HCT116 (cell line): ENCODE measurements at regions not wholly inside any gene's neighbourhood (a gene's known extent, or its start where the extent isn't known, plus 50 kb on each side); places are given as distances from the start of the nearest gene placed in this dataset.

Experiments
- ATAC-seq: fragments of 200-7000 bp; cut with Tn5 transposase; 2 replicates; pipeline ENCODE4 v1.9.1; 2020; ENCODE audit warnings: mild to moderate bottlenecking, moderate library complexity
- BruUV-seq: library from RNA; stranded (reverse); fragments of 400-500 nt; replicated peaks from 2 replicates; lab custom pipeline; 2021; lab: Mats Ljungman, UMichigan
- CTCF ChIA-PET: fragments of 300-600 bp; sonication (Branson Sonifier 250); formaldehyde crosslinking; loops from one replicate; lab custom pipeline; 2021; ENCODE audit warnings: antibody characterized with exemption; lab: Charles Lee
- POLR2A ChIA-PET: fragments of 300-600, 350-600 bp; sonication (Branson Sonifier 250); formaldehyde crosslinking; loops from one replicate; lab custom pipeline; 2021; ENCODE audit warnings: antibody characterized with exemption; lab: Charles Lee
- RAD21 ChIA-PET, 2 experiments: fragments of 300-600 bp; sonication (Branson Sonifier 250); formaldehyde crosslinking; loops; one replicate each; lab custom pipeline; 2023; ENCODE audit warnings: low total read pairs in 2 of 2; ENCODE audit not compliant: uncharacterized antibody in 2 of 2, unreplicated experiment in 2 of 2, low non-redundant PET in 1 of 2; lab: Charles Lee
- DNase-seq: peaks from one replicate; pipeline ENCODE4 v3.0.0-alpha.2; 2010; ENCODE audit warnings: low read depth, low spot score
- H2AFZ ChIP-seq: fragments of 200-600 bp; shearing (Covaris generic), sonication (generic); 2 replicates; pipeline ENCODE4 v1.6.1; 2017; ENCODE audit warnings: low read depth, mixed run types, mixed read lengths, antibody characterized with exemption, low read length; ENCODE audit not compliant: poor library complexity, severe bottlenecking
- H3K27ac ChIP-seq: 2 replicates; pipeline ENCODE4 v1.5.1; 2012; ENCODE audit warnings: low read depth, low read length
- H3K27me3 ChIP-seq: fragments of 200-600 bp; sonication (generic); 2 replicates; pipeline ENCODE4 v1.6.1; 2016; ENCODE audit warnings: mixed run types, low read length, mixed read lengths; ENCODE audit not compliant: insufficient read depth
- H3K36me3 ChIP-seq, 2 experiments: fragments of 200-500 bp in 1 of 2; fragments of 200-600 bp in 1 of 2; sonication (Bioruptor generic) in 1 of 2; sonication (generic) in 1 of 2; 2 replicates each; pipeline versions ENCODE4 v1.5.1 to v1.6.1; 2014 to 2016; ENCODE audit warnings: low read length in 2 of 2, inconsistent platforms in 1 of 2, mixed read lengths in 1 of 2, mixed run types in 1 of 2; ENCODE audit not compliant: insufficient read depth in 2 of 2, control insufficient read depth in 1 of 2
- H3K4me1 ChIP-seq, 2 experiments: fragments of 200-600 bp in 1 of 2; sonication (generic) in 1 of 2; 2 replicates each; pipeline versions ENCODE4 v1.5.1 to v1.6.1; 2012 to 2017; ENCODE audit warnings: low read length in 2 of 2, inconsistent platforms in 1 of 2, mild to moderate bottlenecking in 1 of 2, mixed read lengths in 1 of 2, mixed run types in 1 of 2, moderate library complexity in 1 of 2; ENCODE audit not compliant: insufficient read depth in 2 of 2, control insufficient read depth in 1 of 2
- H3K4me2 ChIP-seq: fragments of 200-600 bp; sonication (generic); 2 replicates; pipeline ENCODE4 v1.6.1; 2017; ENCODE audit warnings: mixed run types, low read length, mixed read lengths
- H3K4me3 ChIP-seq, 2 experiments: fragments of 200-600 bp in 1 of 2; sonication (generic) in 1 of 2; replicated peaks in 1 of 2; 2 replicates each; pipeline ENCODE4 v1.5.1; 2011 to 2016; ENCODE audit warnings: low read length in 2 of 2, control low read depth in 1 of 2, low read depth in 1 of 2, mild to moderate bottlenecking in 1 of 2, mixed read lengths in 1 of 2, mixed run types in 1 of 2
- H3K79me2 ChIP-seq: fragments of 200-600 bp; sonication (generic); 2 replicates; pipeline ENCODE4 v1.6.1; 2017; ENCODE audit warnings: mild to moderate bottlenecking, mixed run types, low read length, moderate library complexity, mixed read lengths; ENCODE audit not compliant: insufficient read depth
- H3K9ac ChIP-seq: fragments of 200-600 bp; sonication (generic); 2 replicates; pipeline ENCODE4 v1.6.1; 2016; ENCODE audit warnings: low read length, mixed read lengths
- H3K9me2 ChIP-seq: fragments of 200-600 bp; sonication (generic), shearing (Covaris generic); 2 replicates; pipeline ENCODE4 v1.6.1; 2017; ENCODE audit warnings: mixed run types, mild to moderate bottlenecking, moderate library complexity; ENCODE audit not compliant: insufficient read depth
- H3K9me3 ChIP-seq, 2 experiments: fragments of 200-500 bp in 1 of 2; fragments of 200-600 bp in 1 of 2; sonication (Bioruptor generic) in 1 of 2; sonication (generic) in 1 of 2; 2 replicates each; pipeline ENCODE4 v1.6.1; 2014 to 2017; ENCODE audit warnings: low read length in 2 of 2, mixed read lengths in 2 of 2, inconsistent platforms in 1 of 2, low read depth in 1 of 2, mild to moderate bottlenecking in 1 of 2, mixed run types in 1 of 2, moderate library complexity in 1 of 2; ENCODE audit not compliant: control insufficient read depth in 1 of 2, insufficient read depth in 1 of 2
- H4K20me1 ChIP-seq: fragments of 200-600 bp; sonication (generic), shearing (Covaris generic); 2 replicates; pipeline ENCODE4 v1.6.1; 2017; ENCODE audit warnings: mixed run types, mild to moderate bottlenecking, moderate library complexity; ENCODE audit not compliant: insufficient read depth
- CBX3 ChIP-seq: IDR thresholded peaks from 2 replicates; pipeline ENCODE4 v1.6.1; 2012; ENCODE audit warnings: low read depth
- CEBPB ChIP-seq: IDR thresholded peaks from 2 replicates; pipeline ENCODE4 v1.6.1; 2012; ENCODE audit warnings: low read depth
- EGR1 ChIP-seq: IDR thresholded peaks from 2 replicates; pipeline ENCODE4 v1.6.1; 2012; ENCODE audit warnings: low read depth
- FOSL1 ChIP-seq: IDR thresholded peaks from 2 replicates; pipeline ENCODE4 v1.6.1; 2012; ENCODE audit warnings: low read depth
- JUND ChIP-seq: IDR thresholded peaks from 2 replicates; pipeline ENCODE4 v1.6.1; 2012
- POLR2A ChIP-seq: IDR thresholded peaks from 2 replicates; pipeline ENCODE4 v1.7.0; 2011; ENCODE audit warnings: borderline replicate concordance; ENCODE audit not compliant: insufficient read depth, insufficient read length; ENCODE audit errors: extremely low read depth
- RAD21 ChIP-seq: IDR thresholded peaks from 2 replicates; pipeline ENCODE4 v1.6.1; 2012; ENCODE audit warnings: low read depth, mild to moderate bottlenecking
- SIN3A ChIP-seq: IDR thresholded peaks from 2 replicates; pipeline ENCODE4 v1.6.1; 2012; ENCODE audit warnings: low read depth
- SP1 ChIP-seq: IDR thresholded peaks from 2 replicates; pipeline ENCODE4 v1.6.1; 2012; ENCODE audit warnings: low read depth
- SRF ChIP-seq: IDR thresholded peaks from 2 replicates; pipeline ENCODE4 v1.6.1; 2012; ENCODE audit warnings: low read depth
- TCF7L2 ChIP-seq: IDR thresholded peaks from 2 replicates; pipeline ENCODE4 v1.7.0; 2011; ENCODE audit warnings: borderline replicate concordance, inconsistent platforms; ENCODE audit not compliant: insufficient read depth, insufficient read length; ENCODE audit errors: extremely low read depth
- YY1 ChIP-seq: IDR thresholded peaks from 2 replicates; pipeline ENCODE4 v1.6.1; 2011; ENCODE audit warnings: low read length, low read depth, moderate library complexity, mild to moderate bottlenecking; ENCODE audit not compliant: insufficient replicate concordance; ENCODE audit errors: extremely low read depth
- ZFX ChIP-seq: fragments of 450-650 bp; IDR thresholded peaks from 2 replicates; pipeline ENCODE4 v1.6.1; 2017
- ZNF274 ChIP-seq: fragments of 200-500 bp; sonication (Bioruptor generic); IDR thresholded peaks from 2 replicates; pipeline ENCODE4 v1.6.1; 2014; ENCODE audit warnings: mild to moderate bottlenecking, low read depth, low read length, inconsistent platforms
- intact Hi-C: fragments of 100-400 bp; cut with micrococcal nuclease; formaldehyde crosslinking; loops from 2 replicates; pipeline ENCODE4 v1.10.0; 2022
- TF ChIP-seq, protein P1 (sequence below): IDR thresholded peaks from 2 replicates; pipeline ENCODE4 v1.6.1; 2012
- TF ChIP-seq, protein P2 (sequence below): IDR thresholded peaks from 2 replicates; pipeline ENCODE4 v1.6.1; 2011; ENCODE audit warnings: mild to moderate bottlenecking, low read length, moderate library complexity; ENCODE audit not compliant: insufficient replicate concordance; ENCODE audit errors: extremely low read depth
- TF ChIP-seq, protein P3 (sequence below): IDR thresholded peaks from 2 replicates; pipeline ENCODE4 v1.6.1; 2012; ENCODE audit warnings: low read depth

DNA sequence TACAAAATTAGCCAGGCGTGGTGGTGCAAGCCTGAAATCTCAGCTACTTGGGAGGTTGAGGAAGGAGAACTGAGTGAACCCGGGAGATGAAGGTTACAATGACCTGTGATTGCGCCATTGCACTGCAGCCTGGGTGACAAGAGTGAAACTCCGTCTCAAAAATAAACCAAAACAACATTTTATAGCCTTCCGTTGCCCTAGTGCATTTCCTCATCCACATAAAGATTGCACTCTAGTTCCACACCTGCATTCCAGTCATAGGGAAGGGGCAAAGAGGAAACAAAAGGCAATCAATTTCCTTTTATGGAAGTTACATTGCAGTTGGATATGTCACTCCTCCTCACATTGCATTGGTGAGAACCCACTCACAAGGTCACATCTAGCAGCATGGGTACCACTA lies 182.7 kb upstream of the ARG1 start:
- BruUV-seq: no TSS peak
- intact Hi-C loops: no loop called here
- H3K27ac ChIP-seq: no peak overlapping the region
- no peak overlapping the region for H3K4me3 ChIP-seq
- no peaks in the 10 kb centered on the region for H3K4me1 ChIP-seq
- no peaks in the 10 kb centered on the region for H3K79me2 ChIP-seq
- H2AFZ ChIP-seq: no peak overlapping the region
- no peaks in the 10 kb centered on the region for H4K20me1 ChIP-seq
- H3K9me2 ChIP-seq: no peaks in the 10 kb centered on the region
- H3K9ac ChIP-seq: no peak overlapping the region
- POLR2A ChIA-PET: no interaction called here
- RAD21 ChIA-PET: no interaction called here
- DNase-seq: no peak
- H3K4me2 ChIP-seq: no peak overlapping the region
- no peak for ATAC-seq
- CTCF ChIA-PET: no interaction called here
- H3K36me3 ChIP-seq: no peaks in the 10 kb centered on the region
- no peaks in the 10 kb centered on the region for H3K9me3 ChIP-seq
- H3K27me3 ChIP-seq: no peaks in the 10 kb centered on the region
- TF ChIP-seq SRF (no peak), ZNF274 (no peak), POLR2A (no peak), SIN3A (no peak)
- TF ChIP-seq, protein P1, sequence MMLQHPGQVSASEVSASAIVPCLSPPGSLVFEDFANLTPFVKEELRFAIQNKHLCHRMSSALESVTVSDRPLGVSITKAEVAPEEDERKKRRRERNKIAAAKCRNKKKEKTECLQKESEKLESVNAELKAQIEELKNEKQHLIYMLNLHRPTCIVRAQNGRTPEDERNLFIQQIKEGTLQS: no peak
- TF ChIP-seq, all 23 proteins: peak for 0

DNA sequence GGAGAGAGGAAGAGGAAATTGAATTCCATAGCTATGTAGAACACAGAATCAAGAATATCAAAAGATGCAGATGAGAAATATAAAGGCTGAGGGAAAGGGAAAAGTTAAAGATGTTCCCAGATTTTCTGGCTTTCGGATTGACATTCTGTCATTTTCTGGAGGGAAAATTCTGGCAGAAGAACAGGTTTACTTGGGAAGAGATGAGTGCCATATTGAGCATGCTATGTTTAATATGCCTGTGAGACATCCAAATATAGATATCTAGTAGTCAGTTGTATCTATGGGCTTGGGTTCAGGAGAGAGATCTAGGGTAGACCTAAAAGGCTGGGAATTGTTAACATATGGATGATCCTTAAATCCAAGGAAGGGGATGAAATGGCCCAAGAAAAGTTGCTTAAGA lies 181.9 kb upstream of the ARG1 start:
- no peak overlapping the region for H3K4me2 ChIP-seq
- TF ChIP-seq YY1 (no peak), FOSL1 (no peak), SP1 (no peak), JUND (no peak), SIN3A (no peak), CBX3 (no peak), TCF7L2 (no peak), RAD21 (no peak), ZFX (no peak), CEBPB (no peak), EGR1 (no peak)
- TF ChIP-seq, protein P2, sequence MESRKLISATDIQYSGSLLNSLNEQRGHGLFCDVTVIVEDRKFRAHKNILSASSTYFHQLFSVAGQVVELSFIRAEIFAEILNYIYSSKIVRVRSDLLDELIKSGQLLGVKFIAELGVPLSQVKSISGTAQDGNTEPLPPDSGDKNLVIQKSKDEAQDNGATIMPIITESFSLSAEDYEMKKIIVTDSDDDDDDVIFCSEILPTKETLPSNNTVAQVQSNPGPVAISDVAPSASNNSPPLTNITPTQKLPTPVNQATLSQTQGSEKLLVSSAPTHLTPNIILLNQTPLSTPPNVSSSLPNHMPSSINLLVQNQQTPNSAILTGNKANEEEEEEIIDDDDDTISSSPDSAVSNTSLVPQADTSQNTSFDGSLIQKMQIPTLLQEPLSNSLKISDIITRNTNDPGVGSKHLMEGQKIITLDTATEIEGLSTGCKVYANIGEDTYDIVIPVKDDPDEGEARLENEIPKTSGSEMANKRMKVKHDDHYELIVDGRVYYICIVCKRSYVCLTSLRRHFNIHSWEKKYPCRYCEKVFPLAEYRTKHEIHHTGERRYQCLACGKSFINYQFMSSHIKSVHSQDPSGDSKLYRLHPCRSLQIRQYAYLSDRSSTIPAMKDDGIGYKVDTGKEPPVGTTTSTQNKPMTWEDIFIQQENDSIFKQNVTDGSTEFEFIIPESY: no peak
- TF ChIP-seq, protein P3, sequence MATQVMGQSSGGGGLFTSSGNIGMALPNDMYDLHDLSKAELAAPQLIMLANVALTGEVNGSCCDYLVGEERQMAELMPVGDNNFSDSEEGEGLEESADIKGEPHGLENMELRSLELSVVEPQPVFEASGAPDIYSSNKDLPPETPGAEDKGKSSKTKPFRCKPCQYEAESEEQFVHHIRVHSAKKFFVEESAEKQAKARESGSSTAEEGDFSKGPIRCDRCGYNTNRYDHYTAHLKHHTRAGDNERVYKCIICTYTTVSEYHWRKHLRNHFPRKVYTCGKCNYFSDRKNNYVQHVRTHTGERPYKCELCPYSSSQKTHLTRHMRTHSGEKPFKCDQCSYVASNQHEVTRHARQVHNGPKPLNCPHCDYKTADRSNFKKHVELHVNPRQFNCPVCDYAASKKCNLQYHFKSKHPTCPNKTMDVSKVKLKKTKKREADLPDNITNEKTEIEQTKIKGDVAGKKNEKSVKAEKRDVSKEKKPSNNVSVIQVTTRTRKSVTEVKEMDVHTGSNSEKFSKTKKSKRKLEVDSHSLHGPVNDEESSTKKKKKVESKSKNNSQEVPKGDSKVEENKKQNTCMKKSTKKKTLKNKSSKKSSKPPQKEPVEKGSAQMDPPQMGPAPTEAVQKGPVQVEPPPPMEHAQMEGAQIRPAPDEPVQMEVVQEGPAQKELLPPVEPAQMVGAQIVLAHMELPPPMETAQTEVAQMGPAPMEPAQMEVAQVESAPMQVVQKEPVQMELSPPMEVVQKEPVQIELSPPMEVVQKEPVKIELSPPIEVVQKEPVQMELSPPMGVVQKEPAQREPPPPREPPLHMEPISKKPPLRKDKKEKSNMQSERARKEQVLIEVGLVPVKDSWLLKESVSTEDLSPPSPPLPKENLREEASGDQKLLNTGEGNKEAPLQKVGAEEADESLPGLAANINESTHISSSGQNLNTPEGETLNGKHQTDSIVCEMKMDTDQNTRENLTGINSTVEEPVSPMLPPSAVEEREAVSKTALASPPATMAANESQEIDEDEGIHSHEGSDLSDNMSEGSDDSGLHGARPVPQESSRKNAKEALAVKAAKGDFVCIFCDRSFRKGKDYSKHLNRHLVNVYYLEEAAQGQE: no peak

More for the DNA sequence above, 181.9 kb upstream of the ARG1 start:
- Histone ChIP-seq H3K27me3 (no peaks in the 10 kb centered on the region), H3K9me2 (no peaks in the 10 kb centered on the region), H3K9ac (no peak overlapping the region), H3K36me3 (no peaks in the 10 kb centered on the region), H3K27ac (no peak overlapping the region), H3K4me3 (no peak overlapping the region), H2AFZ (no peak overlapping the region), H3K9me3 (no peaks in the 10 kb centered on the region), H3K4me1 (no peaks in the 10 kb centered on the region), H3K79me2 (no peaks in the 10 kb centered on the region), H4K20me1 (no peaks in the 10 kb centered on the region)
- ATAC-seq (no peak), DNase-seq (no peak)
- ChIA-PET RAD21 (no interaction called here), POLR2A (no interaction called here), CTCF (no interaction called here)
- intact Hi-C loops: no loop called here
- BruUV-seq: no TSS peak
